Lung (tissue), 11 donors: ENCODE measurements at regions not wholly inside any gene's neighbourhood (a gene's known extent, or its start where the extent isn't known, plus 50 kb on each side); places are given as distances from the start of the nearest gene placed in this dataset.
"Not testable (repeated sequence)": the region's sequence is repeated elsewhere in the genome, so short reads cannot be mapped to it uniquely, and the experiment has no call there.

Experiments
- ATAC-seq: fragments of 200-7000 bp; cut with Tn5 transposase; one replicate; pipeline ENCODE4 v1.9.1; 2020; ENCODE audit warnings: moderate number of reproducible peaks; ENCODE audit not compliant: insufficient read depth, low FRiP score
- DNase-seq, 3 donors: peaks; one replicate each; pipeline ENCODE4 v3.0.0-alpha.2; 2013 to 2017
- H3K27ac ChIP-seq, 2 donors: one replicate each; pipeline ENCODE4 v1.5.1; 2013; ENCODE audit warnings: mild to moderate bottlenecking in 2 of 2, moderate library complexity in 2 of 2, control low read depth in 1 of 2, inconsistent platforms in 1 of 2, low read depth in 1 of 2, low read length in 1 of 2
- H3K27me3 ChIP-seq, 3 donors: one replicate each; pipeline ENCODE4 v1.5.1; 2013; ENCODE audit warnings: low read length in 2 of 3; ENCODE audit not compliant: control insufficient read depth in 3 of 3, insufficient read depth in 3 of 3
- H3K36me3 ChIP-seq, 4 donors: one replicate each; pipeline ENCODE4 v1.5.1; 2013; ENCODE audit warnings: low read length in 4 of 4, mild to moderate bottlenecking in 1 of 4, moderate library complexity in 1 of 4; ENCODE audit not compliant: control insufficient read depth in 4 of 4, insufficient read depth in 4 of 4
- H3K4me1 ChIP-seq, 5 donors: one replicate each; pipeline ENCODE4 v1.5.1; 2013; ENCODE audit warnings: low read length in 5 of 5, mild to moderate bottlenecking in 2 of 5, moderate library complexity in 1 of 5; ENCODE audit not compliant: control insufficient read depth in 5 of 5, insufficient read depth in 5 of 5
- H3K4me3 ChIP-seq: one replicate; pipeline ENCODE4 v1.5.1; 2013; ENCODE audit warnings: mild to moderate bottlenecking, control low read depth, moderate library complexity
- H3K9ac ChIP-seq, 2 donors: one replicate each; pipeline ENCODE4 v1.5.1; 2013; ENCODE audit warnings: low read length in 2 of 2, control low read depth in 1 of 2; ENCODE audit not compliant: insufficient read depth in 1 of 2
- H3K9me3 ChIP-seq, 4 donors: one replicate each; pipeline ENCODE4 v1.5.1; 2013; ENCODE audit warnings: low read length in 3 of 4, mild to moderate bottlenecking in 1 of 4, moderate library complexity in 1 of 4; ENCODE audit not compliant: control insufficient read depth in 4 of 4, insufficient read depth in 3 of 4
- WGBS, 2 donors: extraction: QIAGEN DNeasy Blood & Tissue Kit; methylation state at CpG; one replicate each; pipeline ENCODE4 v1.1.7; 2013; 5-methylcytosine and 5-hydroxymethylcytosine counted together
- TF ChIP-seq, protein P1 (sequence below): IDR thresholded peaks from 2 replicates; pipeline ENCODE4 v1.5.1; 2012; ENCODE audit warnings: mild to moderate bottlenecking; ENCODE audit errors: control extremely low read depth, extremely low read depth
- donor health status: control.
- donor health status: control.
- donor health status: Bipolar disorder and iron deficiency.
- donor health status: healthy.
- donor health status: DM: yes; HTN: yes; CAD: no.

DNA sequence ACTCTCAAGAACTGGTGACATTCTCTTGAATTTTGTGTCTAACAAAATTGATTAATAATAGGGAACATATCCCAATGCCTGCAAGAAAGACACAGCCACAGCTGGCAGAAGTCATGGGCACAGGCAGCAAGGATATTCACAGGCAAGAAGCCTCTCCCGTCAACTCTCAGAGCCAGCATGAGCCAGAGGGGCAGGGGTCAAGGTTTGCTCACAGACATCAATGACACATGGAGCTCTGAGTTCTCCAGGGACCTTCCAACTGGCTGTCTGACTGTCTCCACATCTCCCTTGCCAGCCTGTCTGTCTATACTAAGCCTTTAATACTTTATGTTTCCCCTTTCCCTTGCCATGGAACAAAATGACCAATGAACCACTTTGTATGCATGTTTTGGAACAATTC is 101.5 kb upstream of the RAB4A start:
- Histone ChIP-seq H3K4me1 (peaks cover 0 to 17% (median 2%) of the 10 kb centered on the region in 5 donors), H3K4me3 (no peak overlapping the region), H3K27ac (no peak overlapping the region), H3K9ac (no peak overlapping the region), H3K27me3 (no peaks in the 10 kb centered on the region), H3K9me3 (no peaks in the 10 kb centered on the region), H3K36me3 (no peaks in the 10 kb centered on the region)
- no peak for ATAC-seq
- no peak for DNase-seq
- 84 to 100% methylated on average over 1 of the region's 1 CpG for WGBS, 2 donors
- TF ChIP-seq, protein P1, sequence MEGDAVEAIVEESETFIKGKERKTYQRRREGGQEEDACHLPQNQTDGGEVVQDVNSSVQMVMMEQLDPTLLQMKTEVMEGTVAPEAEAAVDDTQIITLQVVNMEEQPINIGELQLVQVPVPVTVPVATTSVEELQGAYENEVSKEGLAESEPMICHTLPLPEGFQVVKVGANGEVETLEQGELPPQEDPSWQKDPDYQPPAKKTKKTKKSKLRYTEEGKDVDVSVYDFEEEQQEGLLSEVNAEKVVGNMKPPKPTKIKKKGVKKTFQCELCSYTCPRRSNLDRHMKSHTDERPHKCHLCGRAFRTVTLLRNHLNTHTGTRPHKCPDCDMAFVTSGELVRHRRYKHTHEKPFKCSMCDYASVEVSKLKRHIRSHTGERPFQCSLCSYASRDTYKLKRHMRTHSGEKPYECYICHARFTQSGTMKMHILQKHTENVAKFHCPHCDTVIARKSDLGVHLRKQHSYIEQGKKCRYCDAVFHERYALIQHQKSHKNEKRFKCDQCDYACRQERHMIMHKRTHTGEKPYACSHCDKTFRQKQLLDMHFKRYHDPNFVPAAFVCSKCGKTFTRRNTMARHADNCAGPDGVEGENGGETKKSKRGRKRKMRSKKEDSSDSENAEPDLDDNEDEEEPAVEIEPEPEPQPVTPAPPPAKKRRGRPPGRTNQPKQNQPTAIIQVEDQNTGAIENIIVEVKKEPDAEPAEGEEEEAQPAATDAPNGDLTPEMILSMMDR: no peak

DNA sequence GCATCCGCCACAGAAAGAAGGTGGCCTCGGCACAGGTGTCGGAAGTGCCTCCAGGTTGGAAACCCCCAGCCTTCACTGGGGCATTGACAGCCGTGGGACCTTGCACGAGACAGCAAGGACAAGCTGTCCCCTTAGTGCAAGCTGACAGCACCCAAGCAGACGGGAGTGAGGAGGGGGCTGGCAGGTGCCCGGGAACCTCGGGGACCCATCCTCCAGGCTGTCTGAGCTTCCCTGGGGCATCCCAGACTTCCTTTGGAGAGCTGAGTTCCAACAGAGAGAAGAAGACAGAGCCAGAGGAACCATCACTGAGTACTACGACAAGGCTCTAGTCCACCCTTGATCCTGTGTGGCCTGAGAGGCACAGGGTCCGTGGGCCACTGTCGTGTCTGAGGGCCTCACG is 100.6 kb upstream of the RAB4A start:
- no peaks in the 10 kb centered on the region for H3K27me3 ChIP-seq
- no peak for ATAC-seq
- no peaks in the 10 kb centered on the region for H3K36me3 ChIP-seq
- TF ChIP-seq, protein P1: no peak
- no peaks in the 10 kb centered on the region for H3K9me3 ChIP-seq
- no peak overlapping the region for H3K27ac ChIP-seq
- peaks cover 0 to 9% (median 0%) of the 10 kb centered on the region in 5 donors for H3K4me1 ChIP-seq
- DNase-seq: no peak
- WGBS, 2 donors: 81 to 91% methylated on average over 12 of the region's 12 CpGs
- no peak overlapping the region for H3K9ac ChIP-seq
- H3K4me3 ChIP-seq: no peak overlapping the region

- DNase-seq: no peak
- Histone ChIP-seq H3K9ac (no peak overlapping the region), H3K4me1 (peaks cover 0 to 8% (median 0%) of the 10 kb centered on the region in 5 donors), H3K27ac (no peak overlapping the region), H3K9me3 (no peaks in the 10 kb centered on the region), H3K4me3 (no peak overlapping the region), H3K36me3 (no peaks in the 10 kb centered on the region), H3K27me3 (no peaks in the 10 kb centered on the region)
- ATAC-seq: no peak
- TF ChIP-seq, protein P1: no peak
- 75 to 84% methylated on average over 8 of the region's 8 CpGs for WGBS, 2 donors
Observed at GRCh38 chr1:229170778-229171505, 100.0 kb upstream of the RAB4A start.

DNA sequence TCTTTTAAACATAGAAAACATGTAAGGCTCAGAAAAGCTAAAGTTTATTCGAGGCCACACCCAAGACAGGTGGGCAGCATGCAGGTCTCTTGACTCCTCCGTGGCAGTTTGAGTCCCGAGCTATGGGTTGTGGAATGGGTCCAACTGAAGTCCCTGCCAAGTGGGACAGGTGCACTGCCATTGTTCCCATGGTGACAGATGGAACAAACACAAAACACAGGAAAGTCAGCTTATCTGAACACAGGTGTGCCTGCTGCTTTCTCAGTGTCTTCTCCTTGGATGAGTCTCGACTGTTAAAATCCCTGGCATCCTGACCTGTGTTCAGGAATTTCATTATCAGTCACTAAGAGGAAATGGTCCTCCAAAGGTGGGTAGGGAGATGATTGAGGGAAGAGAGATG is 99.0 kb upstream of the RAB4A start:
- TF ChIP-seq, protein P1: no peak
- H3K9ac ChIP-seq: no peak overlapping the region
- H3K9me3 ChIP-seq: no peaks in the 10 kb centered on the region
- H3K4me3 ChIP-seq: no peak overlapping the region
- no peaks in the 10 kb centered on the region for H3K27me3 ChIP-seq
- ATAC-seq (no peak), DNase-seq (no peak)
- WGBS, 2 donors: 56 to 87% methylated on average over 4 of the region's 4 CpGs
- peaks cover 0 to 8% (median 0%) of the 10 kb centered on the region in 5 donors for H3K4me1 ChIP-seq
- no peak overlapping the region for H3K27ac ChIP-seq
- H3K36me3 ChIP-seq: no peaks in the 10 kb centered on the region

DNA sequence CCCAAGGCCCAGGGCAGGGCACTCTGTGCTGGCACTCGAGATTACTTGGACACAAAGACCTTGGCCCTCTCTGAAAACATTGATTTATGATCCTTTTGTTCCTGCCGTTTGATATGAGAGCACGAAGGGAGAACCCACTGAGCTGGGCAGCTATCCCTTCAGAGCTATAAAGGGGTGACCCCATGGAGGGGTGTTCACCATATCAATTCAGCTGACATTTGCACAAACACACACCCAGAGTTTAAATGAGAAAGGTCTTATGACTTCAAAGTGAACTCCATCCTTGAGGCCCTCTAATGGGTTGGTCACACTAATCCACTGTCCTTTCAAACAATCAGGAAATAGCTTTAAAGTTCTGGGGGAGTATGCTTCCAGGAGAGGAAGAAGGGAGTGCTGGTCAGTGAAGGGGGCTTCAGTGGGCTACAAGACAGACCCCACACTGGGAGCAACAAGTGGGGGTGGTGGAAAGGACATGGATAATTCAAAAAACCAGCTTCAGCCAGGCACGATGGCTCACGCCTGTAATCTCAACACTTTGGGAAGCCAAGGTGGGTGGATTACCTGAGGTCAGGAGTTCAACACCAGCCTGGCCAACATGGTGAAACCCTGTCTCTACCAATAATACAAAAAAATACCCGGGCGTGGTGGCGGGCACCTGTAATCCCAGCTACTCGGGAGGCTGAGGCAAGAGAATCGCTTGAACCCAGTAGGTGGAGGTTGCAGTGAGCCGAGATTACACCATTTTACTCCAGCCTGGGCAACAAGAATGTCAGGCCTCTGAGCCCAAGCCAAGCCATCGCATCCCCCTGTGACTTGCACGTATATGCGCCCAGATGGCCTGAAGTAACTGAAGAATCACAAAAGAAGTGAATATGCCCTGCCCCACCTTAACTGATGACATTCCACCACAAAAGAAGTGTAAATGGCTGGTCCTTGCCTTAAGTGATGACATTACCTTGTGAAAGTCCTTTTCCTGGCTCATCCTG is 97.1 kb upstream of the RAB4A start:
- not testable (repeated sequence) for H3K36me3 ChIP-seq, H3K4me1 ChIP-seq, H3K27ac ChIP-seq, H3K9ac ChIP-seq, H3K9me3 ChIP-seq, DNase-seq, H3K27me3 ChIP-seq, ATAC-seq, H3K4me3 ChIP-seq
- WGBS, 2 donors: 90 to 91% methylated on average over 14 of the region's 14 CpGs
